ENCODE measurements at regions not wholly inside any gene's neighbourhood (a gene's known extent, or its start where the extent isn't known, plus 50 kb on each side); places are given as distances from the start of the nearest gene placed in this dataset.
"Not testable (repeated sequence)": the region's sequence is repeated elsewhere in the genome, so short reads cannot be mapped to it uniquely, and the experiment has no call there.

GRCh38 chr18:22827216-22827615, 105.9 kb upstream of the RBBP8 start:
- no peak overlapping the region for H3K27ac ChIP-seq

GRCh38 chr18:22827741-22828140, 105.4 kb upstream of the RBBP8 start:
- no peaks in the 10 kb centered on the region for H3K9me3 ChIP-seq
- TF ChIP-seq CTCF (IDR thresholded peaks at IDR 0.05), result no peak
- DNase-seq (no peak), ATAC-seq (no peak)
- H3K27me3 ChIP-seq (ENCODE audit: low read depth), result no peaks in the 10 kb centered on the region
- H3K4me3 ChIP-seq, result no peak overlapping the region
- H3K4me1 ChIP-seq, result no peaks in the 10 kb centered on the region
- no peak overlapping the region for H3K27ac ChIP-seq
- no peaks in the 10 kb centered on the region for H3K36me3 ChIP-seq
- intact Hi-C loops (cut with DNase I), result no loop called here

More at GRCh38 chr18:22827216-22827615, 105.9 kb upstream of the RBBP8 start:
- H3K9me3 ChIP-seq, result no peaks in the 10 kb centered on the region
- no peak for ATAC-seq
- H3K36me3 ChIP-seq, result no peaks in the 10 kb centered on the region
- H3K4me3 ChIP-seq, result no peak overlapping the region
- intact Hi-C loops (cut with DNase I), result no loop called here
- no peak for DNase-seq
- no peaks in the 10 kb centered on the region for H3K4me1 ChIP-seq
- H3K27me3 ChIP-seq (ENCODE audit: low read depth), result no peaks in the 10 kb centered on the region
- TF ChIP-seq CTCF (IDR thresholded peaks at IDR 0.05), result no peak

- DNase-seq (no peak), ATAC-seq (no peak)
- Histone ChIP-seq H3K4me1 (no peaks in the 10 kb centered on the region), H3K9me3 (no peaks in the 10 kb centered on the region), H3K36me3 (no peaks in the 10 kb centered on the region), H3K4me3 (no peak overlapping the region), H3K27me3 (ENCODE audit: low read depth) (no peaks in the 10 kb centered on the region), H3K27ac (no peak overlapping the region)
- intact Hi-C loops (cut with DNase I), result no loop called here
- no peak for TF ChIP-seq CTCF (IDR thresholded peaks at IDR 0.05)
Observed at GRCh38 chr18:22828171-22828570, 105.0 kb upstream of the RBBP8 start.

GRCh38 chr18:22828583-22828982, 104.5 kb upstream of the RBBP8 start:
- DNase-seq; H3K9me3 ChIP-seq; intact Hi-C loops (cut with DNase I); H3K27me3 ChIP-seq (ENCODE audit: low read depth); H3K27ac ChIP-seq; H3K4me1 ChIP-seq; ATAC-seq; H3K36me3 ChIP-seq; H3K4me3 ChIP-seq: not testable (repeated sequence)

- Histone ChIP-seq H3K36me3 (no peaks in the 10 kb centered on the region), H3K9me3 (no peaks in the 10 kb centered on the region), H3K4me1 (no peaks in the 10 kb centered on the region), H3K27ac (no peak overlapping the region), H3K4me3 (no peak overlapping the region), H3K27me3 (ENCODE audit: low read depth) (no peaks in the 10 kb centered on the region)
- TF ChIP-seq CTCF (IDR thresholded peaks at IDR 0.05), result no peak
- DNase-seq (no peak), ATAC-seq (no peak)
- intact Hi-C loops (cut with DNase I), result no loop called here
Observed at GRCh38 chr18:22829781-22830180, 103.3 kb upstream of the RBBP8 start.

GRCh38 chr18:22830511-22830910, 102.6 kb upstream of the RBBP8 start:
- Histone ChIP-seq H3K27me3 (ENCODE audit: low read depth) (no peaks in the 10 kb centered on the region), H3K4me3 (no peak overlapping the region), H3K9me3 (no peaks in the 10 kb centered on the region), H3K36me3 (no peaks in the 10 kb centered on the region), H3K4me1 (no peaks in the 10 kb centered on the region), H3K27ac (no peak overlapping the region)
- no peak for TF ChIP-seq CTCF (IDR thresholded peaks at IDR 0.05)
- intact Hi-C loops (cut with DNase I), result no loop called here
- DNase-seq (no peak), ATAC-seq (no peak)
